HG02623 (cell line): ENCODE measurements at regions not wholly inside any gene's neighbourhood (a gene's known extent, or its start where the extent isn't known, plus 50 kb on each side); places are given as distances from the start of the nearest gene placed in this dataset.

Experiments
- ATAC-seq: cut with Tn5 transposase; IDR thresholded peaks from one replicate; pipeline ENCODE4 v1.9.1; 2021; ENCODE audit warnings: moderate library complexity; ENCODE audit not compliant: unreplicated experiment

DNA sequence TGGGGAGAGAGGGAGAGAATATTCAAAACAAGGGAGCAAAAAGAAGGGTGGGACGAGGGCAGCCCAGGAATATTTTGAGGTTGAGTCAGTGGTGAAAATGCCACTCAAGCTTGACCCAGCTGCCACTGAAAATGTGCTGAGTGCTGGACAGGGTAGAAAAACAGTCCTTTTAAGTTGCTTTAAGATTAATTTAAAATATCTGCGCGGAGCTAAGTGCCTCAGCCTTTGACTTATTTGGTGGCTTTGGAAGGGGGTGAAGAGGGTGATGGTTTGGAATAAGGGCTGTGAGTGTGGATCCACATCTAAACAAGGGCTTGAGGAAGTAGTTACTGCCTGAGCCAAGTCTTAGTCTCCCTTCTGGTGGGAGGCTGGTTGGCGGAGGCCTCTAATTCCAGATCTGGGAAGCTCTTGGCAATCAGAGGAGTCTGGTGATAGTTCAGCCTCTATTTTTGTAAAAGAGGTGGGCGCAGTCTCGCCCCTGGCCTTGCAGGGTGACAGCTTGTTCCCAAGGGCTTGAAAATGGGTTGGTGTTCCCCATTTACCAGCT is 280.8 kb upstream of the ROPN1 start:
- no peak for ATAC-seq

DNA sequence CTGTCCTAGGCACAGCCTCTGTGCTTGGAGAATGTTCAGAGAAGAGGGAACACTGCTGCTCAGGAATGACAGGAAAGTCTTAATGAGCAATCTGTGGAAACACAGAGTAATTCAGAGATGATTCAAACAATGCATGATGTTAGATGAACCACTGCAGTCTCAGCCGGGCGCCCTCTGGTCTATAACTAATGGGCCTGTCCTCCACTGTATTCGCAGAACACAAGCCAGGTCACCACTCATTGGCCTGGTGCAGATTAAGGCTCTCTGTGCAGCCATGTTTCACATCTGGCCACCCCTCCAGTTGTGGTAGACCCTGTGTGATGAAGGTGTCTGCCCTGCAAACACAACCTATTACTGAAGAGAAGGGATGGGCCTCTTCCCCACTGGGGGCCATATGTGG is 281.7 kb upstream of the ROPN1 start:
- ATAC-seq, result no peak

GRCh38 chr3:124274051-124274450 is 282.1 kb upstream of the ROPN1 start:
- no peak for ATAC-seq

DNA sequence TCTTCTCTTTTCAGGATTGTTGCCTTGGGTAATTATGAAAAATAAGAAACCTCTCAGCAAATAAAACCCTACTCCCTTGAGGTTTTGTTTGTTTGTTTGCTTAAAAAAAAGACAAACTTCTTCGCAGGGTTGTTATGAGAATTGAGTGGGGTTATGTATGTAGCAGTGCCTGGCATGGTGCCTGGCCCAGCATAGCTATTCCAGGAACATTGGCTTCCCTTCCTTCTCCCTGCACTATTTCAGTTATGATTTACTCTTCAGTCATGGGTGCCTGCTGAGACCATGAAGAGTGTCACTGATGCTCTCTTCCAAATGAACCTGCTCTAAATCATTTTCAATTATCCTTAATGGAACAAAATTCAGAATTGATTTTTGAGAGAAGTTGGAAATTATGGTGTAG is 283.5 kb upstream of the ROPN1 start:
- ATAC-seq, result no peak

GRCh38 chr3:124276133-124276532 is 284.2 kb upstream of the ROPN1 start:
- no peak for ATAC-seq

GRCh38 chr3:124276539-124277143 is 284.7 kb upstream of the ROPN1 start:
- no peak for ATAC-seq

DNA sequence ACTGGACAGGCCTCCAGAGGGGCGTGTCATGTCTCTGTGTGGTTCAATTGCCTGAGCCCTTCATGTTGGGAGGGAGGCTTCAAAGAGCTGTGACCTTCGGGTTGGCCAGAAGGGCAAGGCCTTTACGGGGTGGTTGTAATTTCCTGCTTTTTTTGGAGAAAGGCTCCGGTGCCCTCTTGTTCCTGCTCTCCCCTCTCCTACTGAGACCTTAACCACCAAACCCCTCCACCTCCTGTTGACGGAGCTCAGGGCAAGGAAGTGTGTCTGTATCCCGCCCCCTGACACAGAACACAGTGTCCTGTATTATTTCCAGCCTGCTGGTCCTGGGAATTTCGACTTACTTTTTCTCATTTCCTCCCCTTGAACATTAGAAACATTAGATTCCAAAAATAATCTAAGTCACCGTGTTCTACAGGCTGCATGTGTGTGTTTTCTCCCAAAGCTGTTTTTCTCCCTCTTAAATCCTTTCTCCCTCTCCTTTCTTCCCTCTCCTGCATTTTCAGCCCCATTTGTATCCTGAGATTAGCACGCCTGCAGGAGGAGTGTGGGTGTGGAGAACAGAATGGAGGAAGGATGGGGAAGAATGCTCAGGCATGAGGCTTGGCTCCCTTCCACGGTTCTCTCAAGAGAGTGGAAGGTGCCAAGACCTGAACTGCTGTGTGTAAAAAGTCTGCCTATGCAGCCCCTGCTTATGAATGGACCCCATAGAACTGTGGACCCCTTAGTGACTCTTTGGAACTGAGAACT is 285.4 kb upstream of the ROPN1 start:
- ATAC-seq, result no peak

DNA sequence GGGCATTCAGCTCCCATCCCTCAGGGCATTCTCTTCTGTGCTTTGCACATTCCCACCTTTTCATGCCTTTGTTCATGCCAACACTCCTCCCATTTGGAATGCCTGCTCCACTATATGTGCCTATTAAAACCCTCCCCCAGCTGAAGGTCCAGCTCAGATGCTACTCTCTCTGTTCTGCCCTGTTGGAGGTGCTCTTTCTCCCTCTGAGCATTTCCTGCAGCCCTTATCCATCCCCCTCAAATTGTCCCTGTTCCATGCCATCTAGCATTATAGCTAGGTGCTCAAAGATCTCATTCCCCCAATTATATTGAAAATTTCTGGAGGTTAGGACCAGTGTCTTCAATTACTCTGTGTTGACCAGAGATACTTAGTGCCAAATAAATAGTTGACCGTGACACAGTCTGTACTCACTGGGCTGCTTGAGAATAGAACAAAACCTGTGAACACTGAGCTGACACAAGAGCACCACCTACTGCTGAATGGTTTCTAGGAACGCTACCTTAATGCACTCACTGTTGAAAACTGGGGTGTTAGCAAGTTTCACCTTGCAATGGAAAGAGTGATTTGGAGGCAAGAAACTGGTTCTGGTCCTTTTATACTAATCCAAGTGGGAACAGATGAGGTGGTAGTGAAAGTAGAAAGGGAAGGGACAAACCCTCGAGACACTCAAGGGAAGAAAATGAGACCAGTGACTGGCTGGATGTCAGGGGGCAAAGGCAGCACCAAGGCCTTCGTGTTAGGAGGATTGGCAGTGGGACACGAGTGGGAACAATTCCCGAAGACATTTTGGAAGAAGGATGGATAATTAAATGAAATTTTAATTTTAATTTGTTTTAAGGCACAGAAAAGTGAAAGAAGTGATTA is 289.8 kb upstream of the ROPN1 start:
- no peak for ATAC-seq

GRCh38 chr3:124282751-124283651 is 291.1 kb upstream of the ROPN1 start:
- no peak for ATAC-seq

- no peak for ATAC-seq
Measured at GRCh38 chr3:124283652-124284023, 291.7 kb upstream of the ROPN1 start.

- ATAC-seq, result no peak
Measured at GRCh38 chr3:124288996-124289395, 297.1 kb upstream of the ROPN1 start.

- ATAC-seq, result no peak
Measured at GRCh38 chr3:124291008-124291407, 299.1 kb upstream of the ROPN1 start.

GRCh38 chr3:124292329-124292728 is 300.4 kb upstream of the ROPN1 start:
- no peak for ATAC-seq

DNA sequence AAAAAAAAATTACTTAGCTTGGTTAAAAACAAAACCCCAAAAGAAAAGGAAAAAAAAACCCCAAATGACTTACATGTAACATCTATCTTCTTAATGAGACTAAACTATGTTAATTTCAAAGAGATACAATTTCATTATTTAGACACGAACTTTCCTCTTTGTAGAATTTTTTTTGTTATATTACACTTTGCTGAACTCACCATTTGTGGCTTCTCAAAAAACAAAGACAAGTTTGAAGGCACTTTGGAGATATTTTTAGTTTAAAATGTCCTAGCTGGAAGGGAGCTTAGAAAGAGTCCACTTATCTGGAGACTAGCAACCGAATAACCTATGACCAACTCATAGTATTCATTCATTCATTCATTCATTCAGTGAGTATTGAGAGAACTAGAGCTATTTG is 301.7 kb upstream of the ROPN1 start:
- ATAC-seq, result no peak

DNA sequence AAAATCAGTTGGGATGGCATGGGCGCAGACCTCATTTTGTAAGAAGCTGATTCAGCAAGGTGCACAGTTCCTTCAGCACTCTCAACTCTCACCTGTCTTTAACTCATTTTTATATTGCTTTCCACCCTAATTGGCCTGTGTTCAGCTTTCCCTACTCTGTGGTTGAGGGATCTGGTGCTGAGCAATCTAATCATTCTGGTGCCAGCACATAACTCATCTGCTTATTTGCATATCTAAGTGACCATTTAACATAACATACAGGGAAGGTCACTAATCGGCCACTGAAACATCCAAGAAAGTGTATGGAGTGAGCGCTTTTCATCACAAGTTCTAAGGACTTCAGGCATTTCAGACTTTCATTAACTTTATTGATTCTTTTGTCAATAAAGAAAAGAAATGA is 303.4 kb upstream of the ROPN1 start:
- ATAC-seq, result no peak

DNA sequence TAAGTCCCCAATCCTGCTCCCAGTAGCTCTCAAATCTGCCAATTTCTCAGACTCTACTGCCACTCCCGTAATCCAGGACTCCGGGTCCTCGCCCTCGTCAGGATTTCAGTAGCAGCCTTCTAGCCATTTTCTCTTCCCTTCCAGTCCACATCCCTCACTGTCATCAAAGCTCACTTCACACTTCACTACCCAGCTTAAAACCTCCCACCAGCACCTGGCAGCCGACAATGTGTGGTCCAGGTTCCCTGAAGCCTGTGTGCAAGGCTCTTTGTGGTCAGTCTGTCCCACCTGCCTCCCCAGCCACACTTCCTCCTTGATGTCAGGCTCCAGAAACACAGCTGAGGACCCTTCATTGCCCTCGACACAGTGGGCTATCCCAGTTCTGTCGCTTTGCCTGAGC is 304.5 kb upstream of the ROPN1 start:
- no peak for ATAC-seq

- no peak for ATAC-seq
Measured at GRCh38 chr3:124297062-124297980, 305.4 kb upstream of the ROPN1 start.

GRCh38 chr3:124298301-124298700 is 306.4 kb upstream of the ROPN1 start:
- ATAC-seq, result no peak

GRCh38 chr3:124298951-124299350 is 307.0 kb upstream of the ROPN1 start:
- ATAC-seq, result no peak

GRCh38 chr3:124299831-124300230 is 307.9 kb upstream of the ROPN1 start:
- no peak for ATAC-seq
